ENCODE measurements at regions not wholly inside any gene's neighbourhood (a gene's known extent, or its start where the extent isn't known, plus 50 kb on each side); places are given as distances from the start of the nearest gene placed in this dataset.

GRCh38 chr2:39852831-39853230 lies 73.8 kb upstream of the THUMPD2 start:
- no peaks in the 10 kb centered on the region for H4K20me1 ChIP-seq (replicated peaks in 1 of 2; ENCODE audit: control insufficient read depth in 1 of 2, insufficient read depth in 2 of 2, low read length in 2 of 2)
- H3K14ac ChIP-seq (ENCODE audit: insufficient read length): no peak overlapping the region
- H3K18ac ChIP-seq (ENCODE audit: extremely low read depth, low read length): no peak overlapping the region
- no peak overlapping the region for H3K23ac ChIP-seq (ENCODE audit: insufficient read length)
- H3K79me2 ChIP-seq (ENCODE audit: control insufficient read depth in 1 of 2, insufficient read depth in 2 of 2, low read length in 2 of 2): no peaks in the 10 kb centered on the region
- H3K4me3 ChIP-seq (ENCODE audit: extremely low read depth in 1 of 4, insufficient read depth in 2 of 4, low read depth in 3 of 4, low read length in 4 of 4): no peak overlapping the region
- DNase-seq (ENCODE audit: low read depth in 1 of 2, low spot score in 2 of 2) (no peak), FAIRE-seq (no peak)
- H3K36me3 ChIP-seq (ENCODE audit: control insufficient read depth in 2 of 4, insufficient read depth in 4 of 4, low read length in 3 of 4): no peaks in the 10 kb centered on the region
- no peak overlapping the region for H4K91ac ChIP-seq (replicated peaks; ENCODE audit: insufficient read length, low read length)
- no peak overlapping the region for H2AFZ ChIP-seq (ENCODE audit: low read length)
- H2BK15ac ChIP-seq (ENCODE audit: low read length): no peak overlapping the region
- H3K4me2 ChIP-seq (ENCODE audit: insufficient read depth in 1 of 2, low read depth in 2 of 2, low read length in 2 of 2): no peak overlapping the region
- H2BK20ac ChIP-seq (ENCODE audit: low read length): no peak overlapping the region
- POLR2A ChIA-PET (ENCODE audit: partially characterized antibody): no interaction called here
- no peak overlapping the region for H3K9ac ChIP-seq (replicated peaks in 1 of 4; ENCODE audit: extremely low read depth in 1 of 4, low read depth in 3 of 4, low read length in 3 of 4)
- no peak overlapping the region for H2BK5ac ChIP-seq (ENCODE audit: low read depth, low read length)
- H3K27ac ChIP-seq (ENCODE audit: low read depth, low read length): no peak overlapping the region
- H4K5ac ChIP-seq (ENCODE audit: insufficient read length, low read depth, low read length): no peak overlapping the region
- peaks cover 0 to 11% (median 2%) of the 10 kb centered on the region in 4 experiments; a peak in 2 of 7 replicates for H3K4me1 ChIP-seq (replicated peaks in 1 of 4; ENCODE audit: control insufficient read depth in 3 of 4, insufficient read depth in 4 of 4, low read length in 3 of 4)
- H3K4ac ChIP-seq (replicated peaks; ENCODE audit: insufficient read length, low read depth, low read length): no peak overlapping the region
- no peaks in the 10 kb centered on the region for H3K9me3 ChIP-seq (ENCODE audit: insufficient read depth in 2 of 2, low read depth in 1 of 2, low read length in 1 of 2)
- TF ChIP-seq TCF12 (IDR thresholded peaks at IDR 0.05; ENCODE audit: low read depth, low read length) (no peak), EP300 (IDR thresholded peaks at IDR 0.05; ENCODE audit: borderline replicate concordance in 1 of 2, low read depth in 2 of 2, low read length in 2 of 2) (no peak), BRCA1 (IDR thresholded peaks at IDR 0.05; ENCODE audit: low read depth, low read length) (no peak), RXRA (IDR thresholded peaks at IDR 0.05; ENCODE audit: insufficient read depth, low read depth, low read length) (no peak)
- no peaks in the 10 kb centered on the region for H3K79me1 ChIP-seq (ENCODE audit: low read depth, low read length)
- no peak overlapping the region for H2AK5ac ChIP-seq (ENCODE audit: low read depth, low read length)
- no peak overlapping the region for H2BK120ac ChIP-seq (replicated peaks; ENCODE audit: low read depth, low read length)
- no peak overlapping the region for H4K8ac ChIP-seq (ENCODE audit: extremely low read depth, insufficient read depth, low read length)
- H2BK12ac ChIP-seq (ENCODE audit: low read depth, low read length): no peak overlapping the region
- CTCF ChIA-PET (ENCODE audit: partially characterized antibody): interaction anchor here (0.8 to 3.5 kb wide), 2 partner anchors 13 to 15 kb away, joined by 3 to 16 read pairs; no protein-coding TSS in a partner anchor
- WGBS, 2 experiments (ENCODE audit: extremely low coverage in 1 of 2, insufficient coverage in 1 of 2, insufficient read length in 1 of 2, insufficient replicate concordance in 2 of 2, low coverage in 1 of 2, low lambda C conversion rate in 2 of 2, missing lambda C conversion rate in 1 of 2): 96% methylated on average over 1 of the region's 1 CpG; no CpG with 5 or more reads in 1 of the 2 experiments
- no peaks in the 10 kb centered on the region for H3K27me3 ChIP-seq (replicated peaks in 1 of 4; ENCODE audit: control insufficient read depth in 3 of 4, extremely low read depth in 1 of 4, insufficient read depth in 3 of 4, low read length in 3 of 4)
- H3K23me2 ChIP-seq (ENCODE audit: low read depth, low read length): no peaks in the 10 kb centered on the region
- H3K56ac ChIP-seq (replicated peaks; ENCODE audit: insufficient read length, low read depth, low read length): no peak overlapping the region

Data from H1 (cell line).